ENCODE measurements at regions not wholly inside any gene's neighbourhood (a gene's known extent, or its start where the extent isn't known, plus 50 kb on each side); places are given as distances from the start of the nearest gene placed in this dataset.
"Not testable (repeated sequence)": the region's sequence is repeated elsewhere in the genome, so short reads cannot be mapped to it uniquely, and the experiment has no call there.

- Mint-ChIP-seq H3K9me3 (peaks cover 0 to 26% (median 6%) of the 10 kb centered on the region in 9 donors), H3K27me3 (no peaks in the 10 kb centered on the region)
- DNase-seq: no peak
Measured at GRCh38 chr4:132619968-132620367, 529.1 kb upstream of the PCDH10 start.

GRCh38 chr4:132642016-132642817 lies 506.9 kb upstream of the PCDH10 start:
- peak in 1 of 10 donors; percentile 15 for DNase-seq
- Mint-ChIP-seq H3K4me1 (no peaks in the 10 kb centered on the region), H3K27ac (no peak overlapping the region), H3K9me3 (peaks cover 0 to 10% (median 2%) of the 10 kb centered on the region in 9 donors), H3K36me3 (peaks cover 0 to 4% (median 0%) of the 10 kb centered on the region in 3 donors), H3K27me3 (no peaks in the 10 kb centered on the region), H3K4me3 (no peak overlapping the region)
- no peak for ATAC-seq
- POLR2A ChIA-PET: no interaction called here

More at GRCh38 chr4:132619968-132620367, 529.1 kb upstream of the PCDH10 start:
- Mint-ChIP-seq H3K4me3 (no peak overlapping the region), H3K27ac (no peak overlapping the region), H3K4me1 (no peaks in the 10 kb centered on the region), H3K36me3 (no peaks in the 10 kb centered on the region)
- no peak for ATAC-seq
- POLR2A ChIA-PET: no interaction called here

GRCh38 chr4:132646186-132646585 lies 502.9 kb upstream of the PCDH10 start:
- ATAC-seq: no peak
- no peak overlapping the region for H3K4me3 Mint-ChIP-seq
- H3K27me3 Mint-ChIP-seq: no peaks in the 10 kb centered on the region
- H3K27ac Mint-ChIP-seq: no peak overlapping the region
- no peaks in the 10 kb centered on the region for H3K36me3 Mint-ChIP-seq
- POLR2A ChIA-PET: no interaction called here
- no peaks in the 10 kb centered on the region for H3K4me1 Mint-ChIP-seq
- peaks cover 0 to 15% (median 0%) of the 10 kb centered on the region in 9 donors for H3K9me3 Mint-ChIP-seq
- no peak for DNase-seq

- no peak for ATAC-seq
- H3K4me3 Mint-ChIP-seq: no peak overlapping the region
- POLR2A ChIA-PET: no interaction called here
- H3K4me1 Mint-ChIP-seq: no peaks in the 10 kb centered on the region
- no peak for DNase-seq
- no peak overlapping the region for H3K27ac Mint-ChIP-seq
- peaks cover 0 to 15% (median 6%) of the 10 kb centered on the region in 9 donors for H3K9me3 Mint-ChIP-seq
- H3K36me3 Mint-ChIP-seq: no peaks in the 10 kb centered on the region
- H3K27me3 Mint-ChIP-seq: no peaks in the 10 kb centered on the region
Measured at GRCh38 chr4:132651196-132651595, 497.9 kb upstream of the PCDH10 start.

- H3K9me3 Mint-ChIP-seq: peaks cover 2 to 26% (median 7%) of the 10 kb centered on the region in 9 donors
- H3K27me3 Mint-ChIP-seq: no peaks in the 10 kb centered on the region
- ATAC-seq (no peak), DNase-seq (no peak)
- POLR2A ChIA-PET: no interaction called here
- no peak overlapping the region for H3K4me3 Mint-ChIP-seq
- no peaks in the 10 kb centered on the region for H3K4me1 Mint-ChIP-seq
- no peaks in the 10 kb centered on the region for H3K36me3 Mint-ChIP-seq
- H3K27ac Mint-ChIP-seq: no peak overlapping the region
Measured at GRCh38 chr4:132660181-132660580, 488.9 kb upstream of the PCDH10 start.

GRCh38 chr4:132662456-132662855 lies 486.6 kb upstream of the PCDH10 start:
- no peak for ATAC-seq
- no peak overlapping the region for H3K4me3 Mint-ChIP-seq
- POLR2A ChIA-PET: no interaction called here
- H3K27ac Mint-ChIP-seq: no peak overlapping the region
- DNase-seq: no peak
- no peaks in the 10 kb centered on the region for H3K4me1 Mint-ChIP-seq
- H3K9me3 Mint-ChIP-seq: peaks cover 0 to 10% (median 4%) of the 10 kb centered on the region in 9 donors
- no peaks in the 10 kb centered on the region for H3K36me3 Mint-ChIP-seq
- H3K27me3 Mint-ChIP-seq: no peaks in the 10 kb centered on the region

- Mint-ChIP-seq H3K4me1 (no peaks in the 10 kb centered on the region), H3K27me3 (no peaks in the 10 kb centered on the region), H3K27ac (no peak overlapping the region), H3K9me3 (peaks cover 0 to 7% (median 3%) of the 10 kb centered on the region in 9 donors), H3K36me3 (no peaks in the 10 kb centered on the region), H3K4me3 (no peak overlapping the region)
- DNase-seq: no peak
- no peak for ATAC-seq
- POLR2A ChIA-PET: no interaction called here
Measured at GRCh38 chr4:132669786-132670185, 479.3 kb upstream of the PCDH10 start.

GRCh38 chr4:132670557-132670956 lies 478.5 kb upstream of the PCDH10 start:
- H3K27me3 Mint-ChIP-seq: no peaks in the 10 kb centered on the region
- POLR2A ChIA-PET: no interaction called here
- DNase-seq (no peak), ATAC-seq (no peak)
- no peak overlapping the region for H3K4me3 Mint-ChIP-seq
- H3K4me1 Mint-ChIP-seq: no peaks in the 10 kb centered on the region
- H3K36me3 Mint-ChIP-seq: no peaks in the 10 kb centered on the region
- H3K9me3 Mint-ChIP-seq: peaks cover 0 to 7% (median 3%) of the 10 kb centered on the region in 9 donors
- H3K27ac Mint-ChIP-seq: no peak overlapping the region

GRCh38 chr4:132683957-132684356 lies 465.1 kb upstream of the PCDH10 start:
- no peak overlapping the region for H3K27ac Mint-ChIP-seq
- H3K9me3 Mint-ChIP-seq: peaks cover 7 to 30% (median 13%) of the 10 kb centered on the region in 9 donors
- POLR2A ChIA-PET: no interaction called here
- DNase-seq (no peak), ATAC-seq (no peak)
- no peaks in the 10 kb centered on the region for H3K27me3 Mint-ChIP-seq
- H3K36me3 Mint-ChIP-seq: peaks cover 0 to 11% (median 0%) of the 10 kb centered on the region in 3 donors
- H3K4me1 Mint-ChIP-seq: no peaks in the 10 kb centered on the region
- no peak overlapping the region for H3K4me3 Mint-ChIP-seq

- Mint-ChIP-seq H3K4me3 (no peak overlapping the region), H3K27me3 (no peaks in the 10 kb centered on the region), H3K36me3 (no peaks in the 10 kb centered on the region), H3K4me1 (no peaks in the 10 kb centered on the region), H3K9me3 (peaks cover 0 to 29% (median 9%) of the 10 kb centered on the region in 9 donors), H3K27ac (no peak overlapping the region)
- no peak for DNase-seq
- POLR2A ChIA-PET: no interaction called here
- no peak for ATAC-seq
Measured at GRCh38 chr4:132691026-132691425, 458.1 kb upstream of the PCDH10 start.

- no peak for ATAC-seq
- Mint-ChIP-seq H3K27me3 (no peaks in the 10 kb centered on the region), H3K4me3 (no peak overlapping the region), H3K9me3 (peaks cover 0 to 31% (median 9%) of the 10 kb centered on the region in 9 donors), H3K27ac (no peak overlapping the region), H3K36me3 (no peaks in the 10 kb centered on the region), H3K4me1 (no peaks in the 10 kb centered on the region)
- no peak for DNase-seq
- POLR2A ChIA-PET: no interaction called here
Measured at GRCh38 chr4:132691668-132692067, 457.4 kb upstream of the PCDH10 start.

GRCh38 chr4:132694775-132695174 lies 454.3 kb upstream of the PCDH10 start:
- Mint-ChIP-seq H3K27me3 (no peaks in the 10 kb centered on the region), H3K27ac (no peak overlapping the region), H3K4me1 (no peaks in the 10 kb centered on the region), H3K36me3 (no peaks in the 10 kb centered on the region), H3K9me3 (peaks cover 0 to 27% (median 8%) of the 10 kb centered on the region in 9 donors), H3K4me3 (no peak overlapping the region)
- no peak for ATAC-seq
- DNase-seq: no peak
- POLR2A ChIA-PET: no interaction called here

GRCh38 chr4:132697505-132697904 lies 451.6 kb upstream of the PCDH10 start:
- H3K4me1 Mint-ChIP-seq, H3K27me3 Mint-ChIP-seq, H3K4me3 Mint-ChIP-seq, H3K27ac Mint-ChIP-seq, ATAC-seq, POLR2A ChIA-PET, DNase-seq, H3K36me3 Mint-ChIP-seq: not testable (repeated sequence)
- H3K9me3 Mint-ChIP-seq: peaks cover 0 to 45% (median 8%) of the 10 kb centered on the region in 9 donors

GRCh38 chr4:132707955-132708354 lies 441.1 kb upstream of the PCDH10 start:
- Mint-ChIP-seq H3K36me3 (no peaks in the 10 kb centered on the region), H3K4me1 (no peaks in the 10 kb centered on the region), H3K27ac (no peak overlapping the region), H3K9me3 (peaks cover 0 to 20% (median 5%) of the 10 kb centered on the region in 9 donors), H3K4me3 (no peak overlapping the region), H3K27me3 (no peaks in the 10 kb centered on the region)
- DNase-seq (no peak), ATAC-seq (no peak)
- POLR2A ChIA-PET: no interaction called here

All from naive thymus-derived CD8-positive, alpha-beta T cell (primary cell).